ENCODE measurements at regions not wholly inside any gene's neighbourhood (a gene's known extent, or its start where the extent isn't known, plus 50 kb on each side); places are given as distances from the start of the nearest gene placed in this dataset.

- TF ChIP-seq CTCF (IDR thresholded peaks at IDR 0.05) (no peak), POLR2A (IDR thresholded peaks at IDR 0.05) (no peak)
Measured at GRCh38 chr3:21294768-21295167, 456.2 kb downstream of the ZNF385D start.

All from testis (tissue), 2 donors.